HL-60 (cell line): ENCODE measurements at regions not wholly inside any gene's neighbourhood (a gene's known extent, or its start where the extent isn't known, plus 50 kb on each side); places are given as distances from the start of the nearest gene placed in this dataset.

ENCODE experiments used
- DNase-seq, 2 experiments: peaks; one replicate each; pipeline ENCODE4 v3.0.0-alpha.2; 2010 to 2020; ENCODE audit warnings: low read depth in 1 of 2, low spot score in 1 of 2
- H3K27ac ChIP-seq: fragments of 250-450 bp; sonication (Bioruptor Pico); replicated peaks from 2 replicates; pipeline ENCODE4 v1.5.1; 2020; ENCODE audit warnings: mild to moderate bottlenecking, moderate library complexity
- H3K27me3 ChIP-seq: fragments of 250-450 bp; sonication (Bioruptor Pico); 2 replicates; pipeline ENCODE4 v1.5.1; 2021; ENCODE audit warnings: mild to moderate bottlenecking, moderate library complexity; ENCODE audit not compliant: insufficient read depth, poor library complexity, severe bottlenecking
- H3K4me3 ChIP-seq: replicated peaks from 2 replicates; pipeline ENCODE4 v1.5.1; 2011; ENCODE audit warnings: mild to moderate bottlenecking, control low read depth, low read length; ENCODE audit not compliant: insufficient read depth
- GABPA ChIP-seq: IDR thresholded peaks from 2 replicates; pipeline ENCODE4 v1.6.1; 2012; ENCODE audit warnings: low read depth
- POLR2AphosphoS5 ChIP-seq: IDR thresholded peaks from 2 replicates; pipeline ENCODE4 v1.6.1; 2012; ENCODE audit warnings: low read depth
- SPI1 ChIP-seq: IDR thresholded peaks from 2 replicates; pipeline ENCODE4 v1.6.1; 2012; ENCODE audit warnings: low read depth, mild to moderate bottlenecking, borderline replicate concordance
- TF ChIP-seq, protein P1 (sequence below): IDR thresholded peaks from 2 replicates; pipeline ENCODE4 v1.6.1; 2012; ENCODE audit warnings: low read depth; ENCODE audit not compliant: insufficient replicate concordance
- TF ChIP-seq, protein P2 (sequence below): IDR thresholded peaks from one replicate; pipeline ENCODE4 v1.5.1; 2011; ENCODE audit warnings: low read length, control low read depth, inconsistent platforms; ENCODE audit not compliant: insufficient read depth

DNA sequence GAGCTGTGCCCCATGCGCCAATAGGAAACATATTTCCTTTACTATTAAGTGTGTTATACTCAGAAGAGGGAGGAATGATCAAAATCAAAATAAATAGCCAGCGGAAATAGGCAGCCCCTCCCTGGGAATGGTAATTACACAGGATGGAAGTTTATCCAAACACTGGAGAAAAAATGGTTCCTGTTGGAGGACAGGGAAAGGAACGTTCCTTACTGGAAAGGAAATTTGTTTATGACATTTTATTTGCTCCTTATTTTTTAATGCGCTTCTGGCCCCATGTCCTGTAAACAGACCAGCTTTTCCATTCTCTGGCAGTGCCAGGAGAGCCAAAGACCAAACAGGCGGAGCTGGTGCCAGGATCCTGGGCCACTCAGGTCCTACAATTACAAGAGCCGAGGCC lies 273.7 kb downstream of the SOX9 start:
- DNase-seq: no peak
- Histone ChIP-seq H3K27ac (no peak overlapping the region), H3K27me3 (no peaks in the 10 kb centered on the region), H3K4me3 (no peak overlapping the region)
- TF ChIP-seq SPI1 (no peak), POLR2AphosphoS5 (no peak), GABPA (no peak)
- TF ChIP-seq, protein P1, sequence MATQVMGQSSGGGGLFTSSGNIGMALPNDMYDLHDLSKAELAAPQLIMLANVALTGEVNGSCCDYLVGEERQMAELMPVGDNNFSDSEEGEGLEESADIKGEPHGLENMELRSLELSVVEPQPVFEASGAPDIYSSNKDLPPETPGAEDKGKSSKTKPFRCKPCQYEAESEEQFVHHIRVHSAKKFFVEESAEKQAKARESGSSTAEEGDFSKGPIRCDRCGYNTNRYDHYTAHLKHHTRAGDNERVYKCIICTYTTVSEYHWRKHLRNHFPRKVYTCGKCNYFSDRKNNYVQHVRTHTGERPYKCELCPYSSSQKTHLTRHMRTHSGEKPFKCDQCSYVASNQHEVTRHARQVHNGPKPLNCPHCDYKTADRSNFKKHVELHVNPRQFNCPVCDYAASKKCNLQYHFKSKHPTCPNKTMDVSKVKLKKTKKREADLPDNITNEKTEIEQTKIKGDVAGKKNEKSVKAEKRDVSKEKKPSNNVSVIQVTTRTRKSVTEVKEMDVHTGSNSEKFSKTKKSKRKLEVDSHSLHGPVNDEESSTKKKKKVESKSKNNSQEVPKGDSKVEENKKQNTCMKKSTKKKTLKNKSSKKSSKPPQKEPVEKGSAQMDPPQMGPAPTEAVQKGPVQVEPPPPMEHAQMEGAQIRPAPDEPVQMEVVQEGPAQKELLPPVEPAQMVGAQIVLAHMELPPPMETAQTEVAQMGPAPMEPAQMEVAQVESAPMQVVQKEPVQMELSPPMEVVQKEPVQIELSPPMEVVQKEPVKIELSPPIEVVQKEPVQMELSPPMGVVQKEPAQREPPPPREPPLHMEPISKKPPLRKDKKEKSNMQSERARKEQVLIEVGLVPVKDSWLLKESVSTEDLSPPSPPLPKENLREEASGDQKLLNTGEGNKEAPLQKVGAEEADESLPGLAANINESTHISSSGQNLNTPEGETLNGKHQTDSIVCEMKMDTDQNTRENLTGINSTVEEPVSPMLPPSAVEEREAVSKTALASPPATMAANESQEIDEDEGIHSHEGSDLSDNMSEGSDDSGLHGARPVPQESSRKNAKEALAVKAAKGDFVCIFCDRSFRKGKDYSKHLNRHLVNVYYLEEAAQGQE: no peak
- TF ChIP-seq, protein P2, sequence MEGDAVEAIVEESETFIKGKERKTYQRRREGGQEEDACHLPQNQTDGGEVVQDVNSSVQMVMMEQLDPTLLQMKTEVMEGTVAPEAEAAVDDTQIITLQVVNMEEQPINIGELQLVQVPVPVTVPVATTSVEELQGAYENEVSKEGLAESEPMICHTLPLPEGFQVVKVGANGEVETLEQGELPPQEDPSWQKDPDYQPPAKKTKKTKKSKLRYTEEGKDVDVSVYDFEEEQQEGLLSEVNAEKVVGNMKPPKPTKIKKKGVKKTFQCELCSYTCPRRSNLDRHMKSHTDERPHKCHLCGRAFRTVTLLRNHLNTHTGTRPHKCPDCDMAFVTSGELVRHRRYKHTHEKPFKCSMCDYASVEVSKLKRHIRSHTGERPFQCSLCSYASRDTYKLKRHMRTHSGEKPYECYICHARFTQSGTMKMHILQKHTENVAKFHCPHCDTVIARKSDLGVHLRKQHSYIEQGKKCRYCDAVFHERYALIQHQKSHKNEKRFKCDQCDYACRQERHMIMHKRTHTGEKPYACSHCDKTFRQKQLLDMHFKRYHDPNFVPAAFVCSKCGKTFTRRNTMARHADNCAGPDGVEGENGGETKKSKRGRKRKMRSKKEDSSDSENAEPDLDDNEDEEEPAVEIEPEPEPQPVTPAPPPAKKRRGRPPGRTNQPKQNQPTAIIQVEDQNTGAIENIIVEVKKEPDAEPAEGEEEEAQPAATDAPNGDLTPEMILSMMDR: no peak

DNA sequence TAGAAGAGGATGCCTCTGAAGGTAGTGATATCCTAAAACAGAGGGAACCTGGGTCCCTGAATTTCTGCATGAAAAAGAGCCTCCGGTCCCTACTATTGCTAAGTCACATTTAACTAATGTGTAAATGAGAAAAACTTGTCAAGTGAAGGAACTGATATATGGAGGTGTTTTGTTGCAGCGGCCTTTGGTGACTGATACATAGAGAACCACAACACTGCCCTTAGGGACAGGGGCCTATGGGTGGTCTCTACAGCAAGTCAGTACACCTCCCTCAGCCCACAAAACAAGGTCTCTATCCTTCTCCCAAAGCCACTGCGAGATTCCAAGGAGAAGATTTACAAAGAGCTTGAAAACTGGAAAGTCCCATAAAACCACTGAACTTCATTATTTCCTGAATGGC lies 275.3 kb downstream of the SOX9 start:
- TF ChIP-seq, protein P2: no peak
- no peak for TF ChIP-seq POLR2AphosphoS5
- TF ChIP-seq, protein P1: no peak
- no peak for TF ChIP-seq GABPA
- no peak for TF ChIP-seq SPI1
- Histone ChIP-seq H3K27ac (no peak overlapping the region), H3K27me3 (no peaks in the 10 kb centered on the region), H3K4me3 (no peak overlapping the region)
- no peak for DNase-seq

DNA sequence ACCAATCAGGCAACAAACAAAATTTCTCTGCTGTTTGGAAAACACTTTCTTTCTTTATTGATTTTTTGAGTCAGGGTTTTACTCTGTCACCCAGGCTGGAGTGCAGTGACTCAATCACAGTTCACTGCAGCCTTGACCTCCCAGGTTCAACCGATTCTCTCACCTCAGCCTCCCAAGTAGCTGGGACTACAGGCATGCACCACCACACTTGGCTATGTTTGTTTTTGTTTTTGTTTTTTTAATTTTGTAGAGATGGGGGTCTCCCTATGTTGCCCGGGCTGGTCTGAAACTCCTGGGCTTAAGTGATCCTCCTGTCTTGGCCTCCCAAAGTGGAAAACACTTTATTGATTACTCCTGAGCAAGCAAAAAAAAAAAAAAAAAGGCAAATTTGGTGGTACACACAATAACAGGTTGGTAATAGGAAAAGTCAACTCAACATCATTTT lies 276.4 kb downstream of the SOX9 start:
- no peak overlapping the region for H3K4me3 ChIP-seq
- DNase-seq: no peak
- TF ChIP-seq POLR2AphosphoS5: no peak
- H3K27me3 ChIP-seq: no peaks in the 10 kb centered on the region
- no peak overlapping the region for H3K27ac ChIP-seq

DNA sequence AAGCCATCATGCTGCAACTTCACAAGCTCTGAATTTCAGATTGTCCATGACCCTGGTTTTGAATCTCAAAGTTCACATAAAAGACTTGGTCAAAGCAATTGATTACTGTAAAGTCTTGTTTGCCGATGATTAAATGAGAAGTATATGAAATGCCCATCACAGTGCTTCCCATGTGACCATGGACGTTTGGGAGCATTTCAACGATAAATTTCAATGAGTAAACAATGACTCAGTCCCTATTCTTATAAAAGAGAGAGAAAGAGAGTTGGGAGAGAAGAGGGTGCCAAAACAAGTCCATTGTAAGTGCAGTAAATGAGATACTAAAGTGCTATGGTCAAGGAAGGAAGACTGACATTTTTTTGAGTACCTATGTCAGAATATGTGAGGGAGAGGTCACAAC lies 276.9 kb downstream of the SOX9 start:
- Histone ChIP-seq H3K27me3 (no peaks in the 10 kb centered on the region), H3K4me3 (no peak overlapping the region), H3K27ac (no peak overlapping the region)
- TF ChIP-seq POLR2AphosphoS5: no peak
- TF ChIP-seq, protein P1: no peak
- TF ChIP-seq, protein P2: no peak
- no peak for TF ChIP-seq SPI1
- no peak for TF ChIP-seq GABPA
- DNase-seq: no peak
